Fibroblast of pulmonary artery (primary cell): ENCODE measurements at regions not wholly inside any gene's neighbourhood (a gene's known extent, or its start where the extent isn't known, plus 50 kb on each side); places are given as distances from the start of the nearest gene placed in this dataset.
A peak's percentile ranks its signal among the peaks of the same experiment; 100 is the strongest.

ENCODE experiments used
- DNase-seq: peaks from one replicate; pipeline ENCODE4 v3.0.0-alpha.2; 2010; ENCODE audit warnings: low read depth
- H3K4me3 ChIP-seq: replicated peaks from 2 replicates; pipeline ENCODE4 v1.5.1; 2011; ENCODE audit warnings: low read depth, mild to moderate bottlenecking, control low read depth, low read length, moderate library complexity
- TF ChIP-seq, protein P1 (sequence below): IDR thresholded peaks from 2 replicates; pipeline ENCODE4 v1.5.1; 2011; ENCODE audit warnings: mild to moderate bottlenecking, control low read depth, low read length, inconsistent platforms; ENCODE audit errors: missing control alignments

DNA sequence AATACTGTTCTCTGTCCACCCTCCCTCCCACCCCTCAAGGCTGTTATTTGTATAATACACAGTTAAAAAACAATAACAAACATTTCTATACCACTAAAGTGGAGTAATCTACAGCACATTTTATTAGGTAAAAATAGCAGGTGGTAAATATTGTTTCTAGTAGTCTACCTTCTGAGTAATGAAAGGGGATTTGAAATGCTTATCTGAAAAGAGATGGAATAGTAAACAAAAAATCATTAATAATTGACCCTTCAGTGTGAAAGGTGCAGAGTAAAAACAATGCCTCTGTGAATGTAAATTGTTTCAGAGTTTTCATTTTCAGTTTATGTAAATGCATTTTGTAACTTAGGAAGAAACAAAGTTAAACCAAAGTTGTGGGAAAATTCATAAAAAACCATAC lies 321.2 kb downstream of the SLC16A7 start:
- TF ChIP-seq, protein P1, sequence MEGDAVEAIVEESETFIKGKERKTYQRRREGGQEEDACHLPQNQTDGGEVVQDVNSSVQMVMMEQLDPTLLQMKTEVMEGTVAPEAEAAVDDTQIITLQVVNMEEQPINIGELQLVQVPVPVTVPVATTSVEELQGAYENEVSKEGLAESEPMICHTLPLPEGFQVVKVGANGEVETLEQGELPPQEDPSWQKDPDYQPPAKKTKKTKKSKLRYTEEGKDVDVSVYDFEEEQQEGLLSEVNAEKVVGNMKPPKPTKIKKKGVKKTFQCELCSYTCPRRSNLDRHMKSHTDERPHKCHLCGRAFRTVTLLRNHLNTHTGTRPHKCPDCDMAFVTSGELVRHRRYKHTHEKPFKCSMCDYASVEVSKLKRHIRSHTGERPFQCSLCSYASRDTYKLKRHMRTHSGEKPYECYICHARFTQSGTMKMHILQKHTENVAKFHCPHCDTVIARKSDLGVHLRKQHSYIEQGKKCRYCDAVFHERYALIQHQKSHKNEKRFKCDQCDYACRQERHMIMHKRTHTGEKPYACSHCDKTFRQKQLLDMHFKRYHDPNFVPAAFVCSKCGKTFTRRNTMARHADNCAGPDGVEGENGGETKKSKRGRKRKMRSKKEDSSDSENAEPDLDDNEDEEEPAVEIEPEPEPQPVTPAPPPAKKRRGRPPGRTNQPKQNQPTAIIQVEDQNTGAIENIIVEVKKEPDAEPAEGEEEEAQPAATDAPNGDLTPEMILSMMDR, result no peak
- no peak overlapping the region for H3K4me3 ChIP-seq
- no peak for DNase-seq

DNA sequence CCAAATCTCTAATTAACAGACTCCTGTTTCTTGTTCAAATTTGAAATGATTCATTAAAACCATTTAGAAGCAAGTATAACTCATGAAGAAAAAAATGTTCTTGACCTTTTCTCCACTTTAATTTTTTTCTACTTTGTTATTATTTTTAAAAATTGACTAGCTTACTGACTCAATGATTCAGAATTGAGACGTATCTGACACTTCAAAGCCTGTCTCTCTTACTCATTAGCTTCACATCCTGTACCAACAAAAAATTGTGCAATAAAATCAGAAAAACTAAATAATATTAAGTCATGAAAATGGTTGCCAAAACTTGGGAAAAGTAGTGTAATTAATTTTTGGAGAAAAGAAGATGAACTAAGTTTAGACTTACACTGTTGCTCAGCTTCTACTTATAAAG lies 331.2 kb downstream of the SLC16A7 start:
- no peak overlapping the region for H3K4me3 ChIP-seq
- TF ChIP-seq, protein P1, result no peak
- DNase-seq, result no peak

DNA sequence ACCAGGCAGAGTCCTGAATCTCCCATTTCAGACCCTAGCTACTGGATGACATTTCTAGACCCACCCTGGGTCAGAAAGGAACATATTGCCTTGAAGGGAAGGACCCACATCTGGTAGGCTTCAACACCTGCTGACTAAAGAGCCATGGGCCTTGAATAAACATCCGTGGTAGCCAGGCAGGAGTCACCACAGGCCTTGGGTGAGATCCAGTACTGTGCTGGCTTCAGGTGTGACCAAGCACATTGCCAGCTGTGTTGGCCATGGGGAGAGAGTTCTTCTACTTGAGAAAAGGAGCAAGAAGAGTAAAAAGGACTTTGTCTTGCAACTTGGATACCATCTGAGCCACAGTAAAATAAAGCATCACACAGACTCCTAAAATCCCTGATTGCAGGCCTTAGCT lies 332.6 kb downstream of the SLC16A7 start:
- DNase-seq, result no peak
- TF ChIP-seq, protein P1, result no peak
- H3K4me3 ChIP-seq, result no peak overlapping the region

DNA sequence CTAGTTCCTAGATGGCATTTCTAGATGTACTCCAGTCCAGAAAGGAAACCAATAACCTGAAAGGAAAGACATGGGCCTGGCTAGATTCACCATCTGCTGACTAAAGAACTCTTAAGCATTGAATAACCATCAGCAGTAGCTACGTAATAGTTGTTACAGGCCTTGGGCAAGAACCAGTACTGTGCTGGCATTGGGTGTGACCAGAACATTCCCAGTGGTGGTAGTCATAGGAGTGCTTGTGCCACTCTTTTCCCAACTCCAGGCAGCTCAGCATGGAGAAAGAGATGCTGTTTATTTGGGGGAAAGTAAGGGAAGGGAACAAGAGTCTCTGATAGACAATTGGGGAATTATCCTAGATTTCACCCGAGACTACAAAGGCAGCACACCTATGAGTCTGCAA lies 333.3 kb downstream of the SLC16A7 start:
- no peak overlapping the region for H3K4me3 ChIP-seq
- peak; percentile 14 for DNase-seq
- TF ChIP-seq, protein P1, result no peak

DNA sequence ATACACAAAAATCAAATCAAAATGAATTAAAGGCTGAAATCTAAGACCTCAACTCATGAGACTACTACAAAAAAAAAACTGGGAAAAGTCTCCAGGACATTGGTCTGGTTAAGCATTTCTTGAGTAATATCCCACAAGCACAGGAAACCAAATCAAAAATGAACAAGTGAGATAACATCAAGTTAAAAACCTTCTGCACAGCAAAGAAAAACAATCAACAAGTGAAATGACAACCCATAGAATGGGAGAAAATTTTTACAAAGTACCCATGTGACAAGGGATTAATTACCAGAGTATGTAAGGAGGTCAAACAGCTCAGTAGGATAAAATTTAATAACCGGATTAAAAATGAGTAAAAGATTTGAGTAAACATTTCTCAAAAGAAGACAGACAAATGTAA lies 338.7 kb downstream of the SLC16A7 start:
- H3K4me3 ChIP-seq, result no peak overlapping the region
- no peak for DNase-seq
- TF ChIP-seq, protein P1, result no peak

DNA sequence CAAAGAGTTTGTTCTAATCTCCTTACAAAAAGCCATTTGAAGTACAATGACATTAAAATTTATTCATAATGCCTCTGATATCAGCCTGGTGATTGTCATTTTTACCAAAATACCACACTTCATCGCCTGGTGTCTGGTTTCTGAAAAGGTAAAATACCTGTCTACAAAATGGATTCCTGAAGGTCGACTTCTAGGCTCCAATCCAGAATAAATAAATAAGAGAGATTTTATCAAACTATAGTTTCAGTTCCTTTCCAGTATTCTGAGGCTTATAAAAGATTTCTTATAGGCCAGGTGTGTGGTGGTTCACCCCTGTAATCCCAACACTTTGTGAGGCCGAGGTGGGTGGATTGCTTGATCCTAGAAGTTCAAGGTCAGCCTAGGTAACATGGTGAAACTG lies 340.7 kb downstream of the SLC16A7 start:
- H3K4me3 ChIP-seq, result no peak overlapping the region
- no peak for DNase-seq
- TF ChIP-seq, protein P1, result no peak

DNA sequence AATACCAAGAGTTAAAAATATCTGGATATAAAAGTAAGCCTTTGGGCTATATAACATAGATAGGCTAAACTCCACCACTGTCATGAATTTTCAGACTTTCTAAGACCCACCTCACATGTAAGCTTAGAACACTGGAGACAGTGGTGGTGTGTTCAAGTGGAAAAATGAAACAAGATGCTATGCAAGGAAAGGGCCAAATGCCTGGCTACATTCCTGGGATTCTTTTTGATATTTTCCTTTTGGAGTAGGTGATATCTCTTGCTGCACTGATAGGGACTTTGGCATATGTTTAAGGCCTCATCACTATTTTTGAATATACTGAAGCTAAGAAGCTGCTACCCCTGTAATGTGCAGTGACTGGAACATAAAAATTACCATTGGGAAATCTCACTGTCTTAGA lies 341.3 kb downstream of the SLC16A7 start:
- H3K4me3 ChIP-seq, result no peak overlapping the region
- TF ChIP-seq, protein P1, result no peak
- DNase-seq, result no peak
